H1 (cell line): ENCODE measurements at regions not wholly inside any gene's neighbourhood (a gene's known extent, or its start where the extent isn't known, plus 50 kb on each side); places are given as distances from the start of the nearest gene placed in this dataset.

ENCODE experiments used
- ATF3 ChIP-seq: IDR thresholded peaks from 2 replicates; pipeline ENCODE4 v1.6.1; 2011; ENCODE audit warnings: low read depth, mild to moderate bottlenecking, low read length; ENCODE audit not compliant: insufficient read depth
- CTCF ChIP-seq, 3 experiments: IDR thresholded peaks; 1 replicate in 2 of 3; 2 replicates in 1 of 3; pipeline versions ENCODE4 v1.5.1 to v1.6.1; 2011; ENCODE audit warnings: low read length in 3 of 3, mild to moderate bottlenecking in 3 of 3, inconsistent platforms in 2 of 3, low read depth in 1 of 3, moderate library complexity in 1 of 3; ENCODE audit not compliant: insufficient read depth in 1 of 3; ENCODE audit errors: control extremely low read depth in 1 of 3
- EZH2 ChIP-seq: fragments of 200-600 bp; sonication (generic); IDR thresholded peaks from 2 replicates; pipeline ENCODE4 v1.7.1; 2012; ENCODE audit warnings: low read depth, mild to moderate bottlenecking, moderate library complexity, low read length, inconsistent platforms; ENCODE audit not compliant: severe bottlenecking
- HDAC6 ChIP-seq: IDR thresholded peaks from one replicate; pipeline ENCODE4 v1.7.1; 2012; ENCODE audit warnings: low read depth, mild to moderate bottlenecking, inconsistent platforms, low read length, moderate library complexity
- MAX ChIP-seq: IDR thresholded peaks from 2 replicates; pipeline ENCODE4 v1.6.1; 2012; ENCODE audit warnings: inconsistent platforms
- RFX5 ChIP-seq: IDR thresholded peaks from 2 replicates; pipeline ENCODE4 v1.6.1; 2011; ENCODE audit warnings: low read depth, low read length, improper control_type of control experiment, borderline replicate concordance
- SRF ChIP-seq: IDR thresholded peaks from 2 replicates; pipeline ENCODE4 v1.6.1; 2011; ENCODE audit warnings: mild to moderate bottlenecking, low read depth, low read length, moderate library complexity
- ZNF274 ChIP-seq: IDR thresholded peaks from 2 replicates; pipeline ENCODE4 v1.7.0; 2012; ENCODE audit warnings: low read length, borderline replicate concordance; ENCODE audit errors: extremely low read depth

GRCh38 chr18:78296166-78296565 lies 683.5 kb upstream of the SALL3 start:
- no peak for TF ChIP-seq MAX
- TF ChIP-seq EZH2: no peak
- no peak for TF ChIP-seq ZNF274
- no peak for TF ChIP-seq CTCF (IDR thresholded peaks at IDR 0.05; ENCODE audit: control extremely low read depth in 1 of 3, insufficient read depth in 1 of 3, low read depth in 1 of 3, low read length in 3 of 3)
- TF ChIP-seq RFX5: no peak
- TF ChIP-seq SRF: no peak
- no peak for TF ChIP-seq HDAC6
- no peak for TF ChIP-seq ATF3
